Activated T-helper 1 cell treated with anti-CD3 and anti-CD28 coated beads, Interleukin-12 subunit alpha, Interleukin-12 subunit beta, Interleukin-2, Interleukin-4 antibody, amounts not matched to agents 30 ng/mL and 10 ng/mL and 1 ng/mL, durations not matched to agents 14 hours and 24 hours and 36 hours (primary cell): ENCODE measurements at regions not wholly inside any gene's neighbourhood (a gene's known extent, or its start where the extent isn't known, plus 50 kb on each side); places are given as distances from the start of the nearest gene placed in this dataset.

Source experiments
- DNase-seq: peaks from one replicate; pipeline ENCODE4 v3.0.0; 2021; ENCODE audit warnings: low spot score
- H3K27ac Mint-ChIP-seq: one replicate; pipeline ENCODE4 v1.8.0; 2021; ENCODE audit warnings: mild to moderate bottlenecking, mixed read lengths
- H3K27me3 Mint-ChIP-seq: one replicate; pipeline ENCODE4 v1.8.0; 2022; ENCODE audit warnings: mild to moderate bottlenecking, moderate library complexity, mixed read lengths; ENCODE audit not compliant: insufficient read depth
- H3K36me3 Mint-ChIP-seq: one replicate; pipeline ENCODE4 v1.8.0; 2021; ENCODE audit warnings: low read depth, mixed read lengths
- H3K4me1 Mint-ChIP-seq: one replicate; pipeline ENCODE4 v1.8.0; 2021; ENCODE audit warnings: low read depth, mixed read lengths
- H3K4me3 Mint-ChIP-seq: one replicate; pipeline ENCODE4 v1.8.0; 2021; ENCODE audit warnings: mild to moderate bottlenecking, moderate library complexity, mixed read lengths
- H3K9me3 Mint-ChIP-seq: one replicate; pipeline ENCODE4 v1.8.0; 2021; ENCODE audit warnings: mixed read lengths
- intact Hi-C: fragments of 100-400 bp; cut with micrococcal nuclease; formaldehyde crosslinking; loops from one replicate; pipeline ENCODE4 v1.15.1; 2024

DNA sequence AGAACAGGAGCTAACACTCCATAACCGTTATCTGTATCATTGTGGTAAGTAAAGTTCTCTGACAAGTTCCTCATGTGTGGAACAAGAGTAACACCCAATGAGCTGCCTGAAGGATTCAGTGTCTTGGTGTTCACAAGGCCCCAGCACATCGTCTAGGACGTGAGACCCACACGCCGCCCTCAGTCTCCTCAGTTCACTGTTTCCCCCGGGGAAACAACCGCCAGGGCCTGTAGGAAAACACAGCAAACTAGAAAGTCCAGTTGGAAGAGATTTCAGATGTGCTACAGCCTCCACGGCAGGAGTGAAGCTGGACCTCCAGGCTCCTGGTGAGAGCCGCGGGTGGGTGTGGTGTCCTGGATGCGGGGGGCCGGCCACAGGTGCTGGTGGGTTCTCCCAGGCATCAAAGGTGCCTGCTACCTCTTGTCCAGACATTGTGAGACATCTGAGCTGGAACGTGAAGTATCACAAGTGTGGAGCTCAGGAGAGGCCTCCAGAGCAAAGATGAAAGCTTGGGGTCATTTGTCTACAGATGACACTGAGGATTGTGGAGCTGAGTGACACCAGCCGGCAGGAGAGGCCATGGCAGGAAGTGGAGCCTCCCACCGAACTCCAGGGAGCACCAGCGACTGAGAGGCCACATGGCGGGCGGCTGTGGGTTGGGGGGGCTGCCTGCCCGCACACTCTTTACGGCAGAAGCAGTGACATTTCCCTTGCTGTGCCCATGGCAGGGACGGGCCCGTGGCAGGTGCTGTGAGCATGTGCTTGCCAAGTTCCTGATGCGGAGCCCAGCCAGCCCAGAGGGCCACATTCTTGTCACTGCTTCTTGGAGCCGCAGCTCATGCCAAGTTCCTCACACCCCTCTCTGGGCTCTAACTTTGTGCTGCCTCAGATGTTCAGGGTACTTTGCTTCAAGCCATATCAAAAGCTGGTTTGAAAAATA lies 131.2 kb downstream of the TMEM18 start:
- no peak overlapping the region for H3K4me3 Mint-ChIP-seq
- no peak for DNase-seq
- intact Hi-C loops, result no loop called here
- H3K27ac Mint-ChIP-seq, result no peak overlapping the region
- no peaks in the 10 kb centered on the region for H3K36me3 Mint-ChIP-seq
- H3K4me1 Mint-ChIP-seq, result no peaks in the 10 kb centered on the region
- peaks cover 4% of the 10 kb centered on the region for H3K27me3 Mint-ChIP-seq
- no peaks in the 10 kb centered on the region for H3K9me3 Mint-ChIP-seq

DNA sequence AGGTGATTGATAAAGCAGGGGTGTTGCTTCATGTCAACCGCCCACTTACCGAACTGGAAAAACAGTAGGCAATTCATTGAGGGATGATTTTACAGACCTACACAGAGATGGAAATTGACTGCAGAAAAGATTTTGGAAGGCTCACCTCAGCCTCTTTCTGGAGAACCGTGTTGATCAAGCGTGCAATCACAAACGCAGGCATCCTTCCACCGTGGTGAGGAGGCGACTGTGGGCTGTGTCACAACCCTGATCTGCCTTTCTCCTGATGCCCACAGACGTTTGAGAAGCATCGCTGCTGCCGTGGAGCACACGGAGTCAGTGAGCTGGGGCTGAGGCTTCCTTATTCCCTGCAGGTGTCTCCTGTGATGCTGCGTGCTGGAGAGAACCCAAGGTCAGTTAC lies 132.0 kb downstream of the TMEM18 start:
- no peak overlapping the region for H3K4me3 Mint-ChIP-seq
- H3K27me3 Mint-ChIP-seq, result peaks cover 4% of the 10 kb centered on the region
- no peak overlapping the region for H3K27ac Mint-ChIP-seq
- intact Hi-C loops, result no loop called here
- no peaks in the 10 kb centered on the region for H3K36me3 Mint-ChIP-seq
- DNase-seq, result no peak
- no peaks in the 10 kb centered on the region for H3K4me1 Mint-ChIP-seq
- no peaks in the 10 kb centered on the region for H3K9me3 Mint-ChIP-seq

GRCh38 chr2:538646-539045 lies 138.6 kb downstream of the TMEM18 start:
- Mint-ChIP-seq H3K27ac (no peak overlapping the region), H3K36me3 (no peaks in the 10 kb centered on the region), H3K27me3 (peaks cover 3% of the 10 kb centered on the region), H3K4me3 (no peak overlapping the region), H3K9me3 (no peaks in the 10 kb centered on the region), H3K4me1 (no peaks in the 10 kb centered on the region)
- no peak for DNase-seq
- intact Hi-C loops, result no loop called here

GRCh38 chr2:535222-535621 lies 142.0 kb downstream of the TMEM18 start:
- H3K36me3 Mint-ChIP-seq, result no peaks in the 10 kb centered on the region
- H3K27me3 Mint-ChIP-seq, result peaks cover 3% of the 10 kb centered on the region
- H3K27ac Mint-ChIP-seq, result no peak overlapping the region
- no peaks in the 10 kb centered on the region for H3K4me1 Mint-ChIP-seq
- DNase-seq, result no peak
- H3K9me3 Mint-ChIP-seq, result no peaks in the 10 kb centered on the region
- H3K4me3 Mint-ChIP-seq, result no peak overlapping the region
- intact Hi-C loops, result no loop called here

DNA sequence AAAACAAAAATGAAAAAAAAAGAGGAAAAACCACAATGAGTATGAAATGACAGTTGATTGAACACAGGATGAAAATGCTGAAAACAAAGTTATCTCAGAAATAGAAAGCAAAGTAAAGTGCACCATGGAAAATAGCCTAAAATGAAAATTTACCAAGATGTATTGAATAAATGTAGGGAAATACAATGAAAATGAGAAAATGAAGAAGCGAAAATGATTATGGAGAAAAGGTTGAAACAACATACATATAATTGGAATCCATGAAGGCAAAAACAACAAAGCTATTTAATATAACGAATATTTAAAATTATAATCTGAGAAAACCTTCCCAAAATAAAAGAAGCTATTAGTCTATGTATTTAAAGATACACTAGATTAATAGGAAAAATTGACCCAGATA lies 147.4 kb downstream of the TMEM18 start:
- DNase-seq, result no peak
- H3K4me1 Mint-ChIP-seq, result no peaks in the 10 kb centered on the region
- no peaks in the 10 kb centered on the region for H3K27me3 Mint-ChIP-seq
- H3K27ac Mint-ChIP-seq, result no peak overlapping the region
- intact Hi-C loops, result loop anchor here (1.0 to 2.0 kb wide), 2 partner anchors 106 to 1017 kb away; no protein-coding TSS in a partner anchor
- no peaks in the 10 kb centered on the region for H3K36me3 Mint-ChIP-seq
- H3K4me3 Mint-ChIP-seq, result no peak overlapping the region
- H3K9me3 Mint-ChIP-seq, result peaks cover 4% of the 10 kb centered on the region

DNA sequence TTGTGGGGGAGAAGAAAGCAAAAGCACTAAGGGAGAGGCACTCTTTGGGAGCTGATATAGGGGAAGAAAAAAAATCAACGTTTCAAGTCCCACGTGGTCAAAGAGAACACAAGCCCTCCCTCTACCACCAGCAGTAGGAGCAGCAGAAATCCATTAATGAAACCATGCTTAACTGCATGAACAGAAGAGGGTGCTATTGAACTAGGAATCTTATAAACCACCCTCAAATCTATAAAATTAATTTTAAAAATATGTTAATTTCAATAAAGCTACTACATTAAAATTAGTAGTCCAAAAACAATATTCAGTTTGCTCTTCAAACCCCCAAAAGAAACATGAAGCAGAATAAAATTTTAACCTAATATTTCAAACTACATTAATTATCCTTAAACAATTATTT lies 147.8 kb downstream of the TMEM18 start:
- no peaks in the 10 kb centered on the region for H3K36me3 Mint-ChIP-seq
- no peaks in the 10 kb centered on the region for H3K27me3 Mint-ChIP-seq
- H3K4me1 Mint-ChIP-seq, result no peaks in the 10 kb centered on the region
- no peak for DNase-seq
- intact Hi-C loops, result loop anchor here (1.0 to 2.0 kb wide), 2 partner anchors 107 to 1017 kb away; no protein-coding TSS in a partner anchor
- H3K4me3 Mint-ChIP-seq, result no peak overlapping the region
- no peak overlapping the region for H3K27ac Mint-ChIP-seq
- peaks cover 4% of the 10 kb centered on the region for H3K9me3 Mint-ChIP-seq

GRCh38 chr2:527581-527980 lies 149.6 kb downstream of the TMEM18 start:
- Mint-ChIP-seq H3K27ac (no peak overlapping the region), H3K36me3 (no peaks in the 10 kb centered on the region), H3K4me3 (no peak overlapping the region), H3K9me3 (peaks cover 4% of the 10 kb centered on the region), H3K27me3 (no peaks in the 10 kb centered on the region), H3K4me1 (no peaks in the 10 kb centered on the region)
- DNase-seq, result no peak
- intact Hi-C loops, result no loop called here

- H3K27me3 Mint-ChIP-seq, result no peaks in the 10 kb centered on the region
- DNase-seq, result no peak
- H3K9me3 Mint-ChIP-seq, result peaks cover 4% of the 10 kb centered on the region
- H3K27ac Mint-ChIP-seq, result no peak overlapping the region
- intact Hi-C loops, result no loop called here
- H3K4me1 Mint-ChIP-seq, result no peaks in the 10 kb centered on the region
- H3K4me3 Mint-ChIP-seq, result no peak overlapping the region
- no peaks in the 10 kb centered on the region for H3K36me3 Mint-ChIP-seq
Observed at GRCh38 chr2:526918-527317, 150.3 kb downstream of the TMEM18 start.

- Mint-ChIP-seq H3K4me3 (no peak overlapping the region), H3K27me3 (no peaks in the 10 kb centered on the region), H3K9me3 (peaks cover 4% of the 10 kb centered on the region), H3K27ac (no peak overlapping the region), H3K36me3 (no peaks in the 10 kb centered on the region), H3K4me1 (no peaks in the 10 kb centered on the region)
- DNase-seq, result no peak
- intact Hi-C loops, result no loop called here
Observed at GRCh38 chr2:525611-526010, 151.6 kb downstream of the TMEM18 start.

- Mint-ChIP-seq H3K27ac (no peak overlapping the region), H3K4me1 (no peaks in the 10 kb centered on the region), H3K27me3 (no peaks in the 10 kb centered on the region), H3K36me3 (no peaks in the 10 kb centered on the region), H3K4me3 (no peak overlapping the region), H3K9me3 (peaks cover 4% of the 10 kb centered on the region)
- intact Hi-C loops, result no loop called here
- DNase-seq, result no peak
Observed at GRCh38 chr2:525021-525420, 152.2 kb downstream of the TMEM18 start.

DNA sequence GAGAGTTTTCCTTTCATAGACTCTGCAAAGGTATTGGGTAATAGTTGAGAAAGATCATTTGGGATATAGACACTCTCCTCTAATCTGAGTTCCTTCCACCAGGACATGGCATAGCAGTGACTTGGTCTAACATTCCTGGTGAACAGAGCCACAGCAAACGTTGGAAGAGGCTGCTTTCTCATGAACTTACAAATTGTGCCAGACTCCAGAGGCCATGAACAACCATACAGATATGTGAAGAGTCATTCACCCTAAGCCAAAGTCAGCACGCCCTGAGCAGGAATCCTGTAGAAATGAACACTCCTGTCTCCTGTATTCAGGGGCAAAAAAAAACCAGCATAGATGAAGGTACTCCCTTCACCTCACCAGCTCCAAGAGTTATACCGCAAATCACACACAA lies 152.8 kb downstream of the TMEM18 start:
- H3K4me3 Mint-ChIP-seq, result no peak overlapping the region
- intact Hi-C loops, result no loop called here
- H3K9me3 Mint-ChIP-seq, result no peaks in the 10 kb centered on the region
- H3K4me1 Mint-ChIP-seq, result no peaks in the 10 kb centered on the region
- no peak for DNase-seq
- no peaks in the 10 kb centered on the region for H3K36me3 Mint-ChIP-seq
- H3K27ac Mint-ChIP-seq, result no peak overlapping the region
- H3K27me3 Mint-ChIP-seq, result no peaks in the 10 kb centered on the region

- DNase-seq, result no peak
- no peaks in the 10 kb centered on the region for H3K27me3 Mint-ChIP-seq
- H3K9me3 Mint-ChIP-seq, result no peaks in the 10 kb centered on the region
- no peak overlapping the region for H3K27ac Mint-ChIP-seq
- H3K4me1 Mint-ChIP-seq, result no peaks in the 10 kb centered on the region
- intact Hi-C loops, result no loop called here
- H3K36me3 Mint-ChIP-seq, result no peaks in the 10 kb centered on the region
- H3K4me3 Mint-ChIP-seq, result no peak overlapping the region
Observed at GRCh38 chr2:523698-524270, 153.4 kb downstream of the TMEM18 start.

GRCh38 chr2:522776-523175 lies 154.4 kb downstream of the TMEM18 start:
- DNase-seq, result no peak
- intact Hi-C loops, result no loop called here
- no peaks in the 10 kb centered on the region for H3K27me3 Mint-ChIP-seq
- H3K4me1 Mint-ChIP-seq, result no peaks in the 10 kb centered on the region
- no peaks in the 10 kb centered on the region for H3K36me3 Mint-ChIP-seq
- H3K9me3 Mint-ChIP-seq, result no peaks in the 10 kb centered on the region
- H3K4me3 Mint-ChIP-seq, result no peak overlapping the region
- no peak overlapping the region for H3K27ac Mint-ChIP-seq
